IMR-90 (cell line): ENCODE measurements at regions not wholly inside any gene's neighbourhood (a gene's known extent, or its start where the extent isn't known, plus 50 kb on each side); places are given as distances from the start of the nearest gene placed in this dataset.

ENCODE experiments used
- ATAC-seq: fragments of 200-7000 bp; cut with Tn5 transposase; 2 replicates; pipeline ENCODE4 v1.9.1; 2020; ENCODE audit warnings: low read depth, mild to moderate bottlenecking, moderate library complexity
- BruUV-seq: library from RNA; stranded (reverse); fragments of 400-500 nt; replicated peaks from 2 replicates; lab custom pipeline; 2021; lab: Mats Ljungman, UMichigan
- CTCF ChIA-PET: fragments of 300-600 bp; formaldehyde crosslinking; extraction: SDS; loops from one replicate; lab custom pipeline; 2021; ENCODE audit warnings: antibody characterized with exemption; lab: Yijun Ruan, JAX
- POLR2A ChIA-PET: fragments of 300-600 bp; sonication (Branson Sonifier 250); formaldehyde crosslinking; loops from one replicate; lab custom pipeline; 2022; ENCODE audit warnings: antibody characterized with exemption; ENCODE audit not compliant: unreplicated experiment; lab: Charles Lee
- DNase-seq: peaks from one replicate; pipeline ENCODE4 v3.0.0; 2013
- H2AFZ ChIP-seq: replicated peaks from 2 replicates; pipeline ENCODE3; 2013; ENCODE audit warnings: low read length, mild to moderate bottlenecking; ENCODE audit not compliant: poor library complexity
- H2AK5ac ChIP-seq: 2 replicates; pipeline ENCODE4 v1.6.1; 2013; ENCODE audit warnings: low read depth, low read length, inconsistent platforms
- H2AK9ac ChIP-seq: replicated peaks from 2 replicates; pipeline ENCODE3; 2013; ENCODE audit warnings: mild to moderate bottlenecking, low read depth, low read length, moderate library complexity; ENCODE audit not compliant: poor library complexity
- H2BK120ac ChIP-seq: 2 replicates; pipeline ENCODE4 v1.6.1; 2013; ENCODE audit warnings: low read depth, low read length, inconsistent platforms
- H2BK15ac ChIP-seq: 3 replicates; pipeline ENCODE4 v1.6.1; 2013; ENCODE audit warnings: low read depth, low read length, inconsistent platforms
- H2BK20ac ChIP-seq: 2 replicates; pipeline ENCODE4 v1.6.1; 2013; ENCODE audit warnings: low read depth, mild to moderate bottlenecking, inconsistent platforms, low read length, moderate library complexity
- H2BK5ac ChIP-seq: 2 replicates; pipeline ENCODE4 v1.6.1; 2013; ENCODE audit warnings: mild to moderate bottlenecking, low read depth, low read length, inconsistent platforms; ENCODE audit not compliant: poor library complexity, severe bottlenecking
- H3K14ac ChIP-seq: replicated peaks from 2 replicates; pipeline ENCODE4 v1.6.1; 2013; ENCODE audit warnings: low read depth, low read length, inconsistent platforms
- H3K18ac ChIP-seq: 2 replicates; pipeline ENCODE4 v1.6.1; 2013; ENCODE audit warnings: low read depth, low read length, control low read depth
- H3K23ac ChIP-seq: 2 replicates; pipeline ENCODE4 v1.6.1; 2013; ENCODE audit warnings: low read depth, low read length, inconsistent platforms
- H3K27ac ChIP-seq: 2 replicates; pipeline ENCODE4 v1.5.1; 2013; ENCODE audit warnings: mild to moderate bottlenecking, control low read depth, low read length; ENCODE audit not compliant: insufficient read depth
- H3K27me3 ChIP-seq: 2 replicates; pipeline ENCODE4 v1.6.1; 2013; ENCODE audit warnings: low read length; ENCODE audit not compliant: control insufficient read depth, insufficient read depth
- H3K36me3 ChIP-seq: 2 replicates; pipeline ENCODE4 v1.6.1; 2013; ENCODE audit warnings: low read length, mixed read lengths; ENCODE audit not compliant: control insufficient read depth, insufficient read depth
- H3K4ac ChIP-seq: 2 replicates; pipeline ENCODE4 v1.6.1; 2013; ENCODE audit warnings: low read depth, low read length, inconsistent platforms
- H3K4me1 ChIP-seq: 2 replicates; pipeline ENCODE4 v1.6.1; 2013; ENCODE audit warnings: low read length, mixed read lengths; ENCODE audit not compliant: control insufficient read depth, insufficient read depth
- H3K4me2 ChIP-seq: 2 replicates; pipeline ENCODE4 v1.6.1; 2013; ENCODE audit warnings: low read depth, mild to moderate bottlenecking, control low read depth, low read length, moderate library complexity
- H3K4me3 ChIP-seq: 2 replicates; pipeline ENCODE4 v1.5.1; 2013; ENCODE audit warnings: low read depth, mild to moderate bottlenecking, control low read depth, low read length, moderate library complexity; ENCODE audit not compliant: insufficient read depth
- H3K56ac ChIP-seq: 2 replicates; pipeline ENCODE4 v1.6.1; 2013; ENCODE audit warnings: low read length, inconsistent platforms; ENCODE audit not compliant: insufficient read depth; ENCODE audit errors: extremely low read depth
- H3K79me1 ChIP-seq, 2 experiments: 2 replicates each; pipeline ENCODE4 v1.6.1; 2013; ENCODE audit warnings: low read length in 2 of 2, inconsistent platforms in 1 of 2, low read depth in 1 of 2
- H3K9ac ChIP-seq: 2 replicates; pipeline ENCODE4 v1.6.1; 2013; ENCODE audit warnings: low read depth, low read length, control low read depth
- H3K9me1 ChIP-seq: 2 replicates; pipeline ENCODE4 v1.6.1; 2013; ENCODE audit warnings: low read length, inconsistent platforms; ENCODE audit not compliant: insufficient read depth
- H3K9me3 ChIP-seq: 2 replicates; pipeline ENCODE4 v1.6.1; 2013; ENCODE audit warnings: low read length; ENCODE audit not compliant: control insufficient read depth, insufficient read depth
- H4K20me1 ChIP-seq: 2 replicates; pipeline ENCODE4 v1.6.1; 2013; ENCODE audit warnings: low read length, inconsistent platforms; ENCODE audit not compliant: insufficient read depth
- H4K5ac ChIP-seq: 2 replicates; pipeline ENCODE4 v1.6.1; 2013; ENCODE audit warnings: mild to moderate bottlenecking, low read depth, low read length, control low read depth
- H4K8ac ChIP-seq, 2 experiments: 2 replicates each; pipeline ENCODE4 v1.6.1; 2013; ENCODE audit warnings: low read depth in 2 of 2, low read length in 2 of 2, control low read depth in 1 of 2, inconsistent platforms in 1 of 2
- H4K91ac ChIP-seq: 2 replicates; pipeline ENCODE4 v1.6.1; 2013; ENCODE audit warnings: low read depth, low read length, inconsistent platforms; ENCODE audit not compliant: insufficient read depth
- MAZ ChIP-seq: IDR thresholded peaks from 2 replicates; pipeline ENCODE4 v1.6.1; 2012; ENCODE audit warnings: low read depth, mild to moderate bottlenecking, low read length, improper control_type of control experiment, moderate library complexity, borderline replicate concordance
- NFE2L2 ChIP-seq: fragments of 150-350 bp; IDR thresholded peaks from 2 replicates; pipeline ENCODE4 v1.6.1; 2016; ENCODE audit warnings: low read depth, mild to moderate bottlenecking, low read length
- RAD21 ChIP-seq: IDR thresholded peaks from 2 replicates; pipeline ENCODE4 v1.6.1; 2012; ENCODE audit warnings: low read length, improper control_type of control experiment
- WGBS, 2 experiments: methylation state at CpG; one replicate each; pipeline versions ENCODE4 v1.1.5 to v1.1.7; 2013; ENCODE audit warnings: missing lambda C conversion rate in 2 of 2; ENCODE audit not compliant: insufficient read length in 1 of 2; ENCODE audit errors: extremely low coverage in 2 of 2; 5-methylcytosine and 5-hydroxymethylcytosine counted together
- dilution Hi-C: fragments of 300-500 bp; cut with HindIII; formaldehyde crosslinking; loops from one replicate; pipeline ENCODE4 v1.14.3; 2018; ENCODE audit warnings: low sequenced_read_pairs; ENCODE audit not compliant: unreplicated experiment
- in situ Hi-C: fragments of 300-500 bp; cut with MboI; formaldehyde crosslinking; loops from 3 replicates; pipeline ENCODE4 v1.14.3; 2019; ENCODE audit warnings: low sequenced_read_pairs, inconsistent platforms, mixed read lengths
- intact Hi-C: fragments of 100-400 bp; cut with micrococcal nuclease; formaldehyde crosslinking; loops from 2 replicates; pipeline ENCODE4 v1.10.0; 2022
- TF ChIP-seq, protein P1 (sequence below): conservative IDR thresholded peaks from 2 replicates; pipeline ENCODE4 v1.5.1; 2012; ENCODE audit warnings: mild to moderate bottlenecking, low read depth, low read length, improper control_type of control experiment

DNA sequence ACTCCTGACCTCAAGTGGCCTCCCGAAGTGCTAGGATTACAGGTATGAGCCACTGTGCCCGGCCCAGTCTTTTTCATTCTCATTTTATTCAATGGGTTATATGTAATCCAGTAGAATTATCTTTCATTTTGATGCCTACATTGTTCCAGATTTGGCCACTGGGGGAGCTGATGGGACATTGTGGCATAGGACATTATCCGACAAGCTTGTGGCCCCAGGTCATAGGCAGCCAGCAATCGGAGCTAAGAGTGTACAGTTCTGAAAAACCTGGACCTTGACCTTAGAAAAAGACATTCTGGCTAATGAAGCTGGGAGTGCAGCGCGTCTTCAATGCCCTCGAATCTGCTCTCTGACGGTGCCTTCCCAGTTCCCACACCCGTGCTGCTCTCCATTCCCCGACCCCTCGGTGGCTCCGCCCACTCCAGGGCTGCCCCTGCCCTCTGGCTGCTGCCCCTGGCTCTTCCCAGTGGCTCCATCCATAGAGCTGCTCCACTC is 108.7 kb downstream of the TEX29 start:
- ChIA-PET POLR2A (no interaction called here), CTCF (interaction anchor here (1.0 to 1.4 kb wide), 2 partner anchors 18 to 36 kb away, joined by 3 to 4 read pairs; no protein-coding TSS in a partner anchor)
- H3K4me1 ChIP-seq: no peaks in the 10 kb centered on the region
- no peak overlapping the region for H2AK5ac ChIP-seq
- H2AK9ac ChIP-seq: no peak overlapping the region
- H3K4me3 ChIP-seq: no peak overlapping the region
- DNase-seq (peak; percentile 18), ATAC-seq (peak; percentile 70)
- dilution Hi-C loops (no loop called here), in situ Hi-C loops (no loop called here), intact Hi-C loops (no loop called here)
- no peaks in the 10 kb centered on the region for H3K36me3 ChIP-seq
- H3K79me1 ChIP-seq: no peaks in the 10 kb centered on the region
- H3K27ac ChIP-seq: no peak overlapping the region
- H4K8ac ChIP-seq: no peak overlapping the region
- no peak overlapping the region for H3K4me2 ChIP-seq
- H3K4ac ChIP-seq: no peak overlapping the region
- BruUV-seq: no TSS peak
- H4K20me1 ChIP-seq: no peaks in the 10 kb centered on the region
- H3K27me3 ChIP-seq: peaks cover 2% of the 10 kb centered on the region; the same call in 1 of the 2 replicates
- H4K91ac ChIP-seq: no peak overlapping the region
- H4K5ac ChIP-seq: no peak overlapping the region
- no peak overlapping the region for H2BK15ac ChIP-seq
- H3K14ac ChIP-seq: no peak overlapping the region
- no peak overlapping the region for H2BK5ac ChIP-seq
- peak; percentile 23; the same call in 1 of the 2 replicates for TF ChIP-seq RAD21
- TF ChIP-seq NFE2L2: no peak
- TF ChIP-seq, protein P1, sequence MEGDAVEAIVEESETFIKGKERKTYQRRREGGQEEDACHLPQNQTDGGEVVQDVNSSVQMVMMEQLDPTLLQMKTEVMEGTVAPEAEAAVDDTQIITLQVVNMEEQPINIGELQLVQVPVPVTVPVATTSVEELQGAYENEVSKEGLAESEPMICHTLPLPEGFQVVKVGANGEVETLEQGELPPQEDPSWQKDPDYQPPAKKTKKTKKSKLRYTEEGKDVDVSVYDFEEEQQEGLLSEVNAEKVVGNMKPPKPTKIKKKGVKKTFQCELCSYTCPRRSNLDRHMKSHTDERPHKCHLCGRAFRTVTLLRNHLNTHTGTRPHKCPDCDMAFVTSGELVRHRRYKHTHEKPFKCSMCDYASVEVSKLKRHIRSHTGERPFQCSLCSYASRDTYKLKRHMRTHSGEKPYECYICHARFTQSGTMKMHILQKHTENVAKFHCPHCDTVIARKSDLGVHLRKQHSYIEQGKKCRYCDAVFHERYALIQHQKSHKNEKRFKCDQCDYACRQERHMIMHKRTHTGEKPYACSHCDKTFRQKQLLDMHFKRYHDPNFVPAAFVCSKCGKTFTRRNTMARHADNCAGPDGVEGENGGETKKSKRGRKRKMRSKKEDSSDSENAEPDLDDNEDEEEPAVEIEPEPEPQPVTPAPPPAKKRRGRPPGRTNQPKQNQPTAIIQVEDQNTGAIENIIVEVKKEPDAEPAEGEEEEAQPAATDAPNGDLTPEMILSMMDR: peak; percentile 42
- TF ChIP-seq MAZ: no peak
- H2BK20ac ChIP-seq: no peak overlapping the region
- H3K9me3 ChIP-seq: no peaks in the 10 kb centered on the region
- no peak overlapping the region for H3K56ac ChIP-seq
- no peak overlapping the region for H3K23ac ChIP-seq
- no peaks in the 10 kb centered on the region for H3K9me1 ChIP-seq
- no peak overlapping the region for H2BK120ac ChIP-seq
- H2AFZ ChIP-seq: peak overlapping the region; percentile 18
- H3K9ac ChIP-seq: no peak overlapping the region
- no peak overlapping the region for H3K18ac ChIP-seq
- WGBS, 2 experiments: 21% methylated on average over 6 of the region's 12 CpGs; no CpG with 5 or more reads in 1 of the 2 experiments
